T-cell (primary cell): ENCODE measurements at regions not wholly inside any gene's neighbourhood (a gene's known extent, or its start where the extent isn't known, plus 50 kb on each side); places are given as distances from the start of the nearest gene placed in this dataset.

Experiments
- ATAC-seq, 4 experiments: fragments of 200-7000 bp in 3 of 4; fragments of 150-1000 bp in 1 of 4; cut with Tn5 transposase; replicated peaks in 1 of 4; 1 replicate in 3 of 4; 2 replicates in 1 of 4; pipeline ENCODE4 v1.10.0; 2021; ENCODE audit warnings: moderate library complexity in 3 of 4, mild to moderate bottlenecking in 2 of 4, moderate number of reproducible peaks in 1 of 4
- CTCF ChIA-PET, 2 donors: fragments of 300-600 bp; sonication (Branson Sonifier 250); formaldehyde crosslinking; loops; one replicate each; lab custom pipeline; 2022; ENCODE audit warnings: antibody characterized with exemption in 2 of 2; lab: Charles Lee
- POLR2A ChIA-PET, 2 donors: fragments of 300-600 bp; sonication (Branson Sonifier 250); formaldehyde crosslinking; loops; one replicate each; lab custom pipeline; 2022; ENCODE audit warnings: antibody characterized with exemption in 2 of 2; lab: Charles Lee
- DNase-seq, 35 experiments: peaks; one replicate each; pipeline versions ENCODE4 v3.0.0 to v3.0.0-alpha.2; 2013 to 2023
- H3K27ac ChIP-seq: one replicate; pipeline ENCODE4 v1.5.1; 2013; ENCODE audit warnings: low read length
- H3K27me3 ChIP-seq, 2 experiments: replicated peaks in 1 of 2; 1 replicate in 1 of 2; 2 replicates in 1 of 2; pipeline versions ENCODE4 v1.6.1 to v1.7.0; 2013; ENCODE audit warnings: low read length in 1 of 2, mixed read lengths in 1 of 2; ENCODE audit not compliant: control insufficient read depth in 2 of 2, insufficient read depth in 2 of 2; ENCODE audit errors: extremely low read depth in 1 of 2
- H3K36me3 ChIP-seq, 2 donors: 1 replicate in 1 of 2; 2 replicates in 1 of 2; pipeline versions ENCODE4 v1.6.1 to v1.7.0; 2013; ENCODE audit warnings: low read length in 1 of 2; ENCODE audit not compliant: control insufficient read depth in 2 of 2, insufficient read depth in 1 of 2; ENCODE audit errors: extremely low read depth in 1 of 2
- H3K4me1 ChIP-seq, 2 experiments: 1 replicate in 1 of 2; 2 replicates in 1 of 2; pipeline versions ENCODE4 v1.6.1 to v1.7.0; 2013; ENCODE audit warnings: low read length in 2 of 2, mixed read lengths in 1 of 2; ENCODE audit not compliant: insufficient read depth in 2 of 2, control insufficient read depth in 1 of 2; ENCODE audit errors: extremely low read depth in 1 of 2
- H3K4me3 ChIP-seq, 2 donors: 1 replicate in 1 of 2; 2 replicates in 1 of 2; pipeline versions ENCODE4 v1.5.1 to v1.7.0; 2013; ENCODE audit warnings: mild to moderate bottlenecking in 2 of 2, low read length in 1 of 2, moderate library complexity in 1 of 2; ENCODE audit not compliant: control insufficient read depth in 1 of 2; ENCODE audit errors: extremely low read depth in 1 of 2
- H3K9me3 ChIP-seq: 2 replicates; pipeline ENCODE4 v1.7.0; 2013
- H3K27ac Mint-ChIP-seq, 2 donors: one replicate each; pipeline ENCODE4 v1.8.0; 2020 to 2021; ENCODE audit warnings: mild to moderate bottlenecking in 2 of 2, mixed read lengths in 2 of 2
- H3K27me3 Mint-ChIP-seq, 2 donors: one replicate each; pipeline ENCODE4 v1.8.0; 2021 to 2022; ENCODE audit warnings: mixed read lengths in 2 of 2
- H3K36me3 Mint-ChIP-seq: one replicate; pipeline ENCODE4 v1.8.0; 2021; ENCODE audit warnings: mixed read lengths
- H3K4me1 Mint-ChIP-seq, 3 donors: one replicate each; pipeline ENCODE4 v1.8.0; 2020 to 2022; ENCODE audit warnings: mixed read lengths in 3 of 3, mild to moderate bottlenecking in 1 of 3
- H3K4me3 Mint-ChIP-seq, 3 donors: one replicate each; pipeline ENCODE4 v1.8.0; 2020 to 2022; ENCODE audit warnings: mild to moderate bottlenecking in 3 of 3, mixed read lengths in 3 of 3, moderate library complexity in 3 of 3
- H3K9me3 Mint-ChIP-seq, 3 donors: one replicate each; pipeline ENCODE4 v1.8.0; 2020 to 2022; ENCODE audit warnings: mixed read lengths in 3 of 3
- WGBS: methylation state at CpG from one replicate; pipeline ENCODE4 v1.1.5; 2013; ENCODE audit warnings: missing lambda C conversion rate; ENCODE audit not compliant: insufficient coverage; 5-methylcytosine and 5-hydroxymethylcytosine counted together

DNA sequence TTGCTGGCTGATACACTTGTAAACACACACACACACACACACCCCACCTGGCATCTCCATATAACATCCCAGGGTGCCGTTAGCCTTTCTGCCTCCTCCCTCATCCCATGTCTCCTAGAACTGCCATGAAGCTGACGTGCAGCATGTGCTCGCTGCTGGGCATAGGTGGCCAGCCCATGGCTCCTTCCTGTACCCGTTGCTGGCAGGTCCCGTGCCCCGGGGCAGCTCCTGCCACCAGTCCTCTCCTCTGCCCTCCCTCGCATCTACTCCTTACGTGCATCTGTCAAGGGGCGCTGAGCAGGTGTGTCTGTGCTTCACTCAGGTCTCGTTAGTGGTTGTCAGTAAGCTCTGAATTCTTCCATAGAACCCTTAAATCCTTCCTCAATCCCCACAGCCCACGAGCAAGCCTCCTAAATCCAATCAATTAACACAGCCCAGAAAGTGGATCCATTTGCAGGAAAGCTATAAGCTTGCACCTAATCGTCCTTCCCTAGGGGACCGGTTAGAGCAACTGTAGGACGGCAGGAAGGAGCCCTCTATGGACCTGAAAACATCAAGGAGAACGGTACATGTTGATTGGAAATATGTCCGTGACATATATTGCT, 218.1 kb upstream of the FOXF1 start:
- 71% methylated on average over 15 of the region's 16 CpGs for WGBS
- DNase-seq = no peak
- Mint-ChIP-seq H3K9me3 (no peaks in the 10 kb centered on the region), H3K27me3 (peaks cover 77 to 80% of the 10 kb centered on the region in 2 donors), H3K27ac (no peak overlapping the region), H3K4me3 (no peak overlapping the region), H3K4me1 (peaks cover 0 to 6% (median 0%) of the 10 kb centered on the region in 3 donors), H3K36me3 (no peaks in the 10 kb centered on the region)
- no peaks in the 10 kb centered on the region for H3K36me3 ChIP-seq
- peaks cover 20 to 75% of the 10 kb centered on the region in 2 experiments for H3K27me3 ChIP-seq
- H3K4me3 ChIP-seq = no peak overlapping the region
- CTCF ChIA-PET = no interaction called here
- POLR2A ChIA-PET = no interaction called here
- H3K9me3 ChIP-seq = no peaks in the 10 kb centered on the region
- no peaks in the 10 kb centered on the region for H3K4me1 ChIP-seq
- ATAC-seq = no peak
- no peak overlapping the region for H3K27ac ChIP-seq

DNA sequence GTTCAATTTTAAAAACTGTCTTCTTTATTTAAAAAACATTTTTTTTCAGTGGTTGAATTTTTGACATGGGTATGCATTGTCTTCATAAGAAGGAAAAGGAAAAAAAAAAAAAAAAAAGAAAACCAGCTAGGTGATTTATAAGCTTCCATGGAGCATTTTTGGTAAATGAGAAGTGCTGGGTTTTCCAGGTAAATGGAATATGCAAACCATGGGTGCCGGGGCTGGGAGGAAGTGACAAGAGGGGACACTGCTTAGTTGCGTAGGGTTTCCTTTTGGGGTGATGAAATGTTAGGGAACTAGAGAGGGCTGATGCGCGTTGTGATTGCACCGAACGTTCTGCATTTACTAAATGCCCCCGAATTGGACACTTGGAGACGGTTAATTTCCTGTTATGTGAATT, 217.4 kb upstream of the FOXF1 start:
- no peaks in the 10 kb centered on the region for H3K36me3 ChIP-seq
- H3K4me1 ChIP-seq = no peaks in the 10 kb centered on the region
- H3K4me1 Mint-ChIP-seq = peaks cover 0 to 6% (median 0%) of the 10 kb centered on the region in 3 donors
- H3K27me3 Mint-ChIP-seq = peaks cover 78 to 79% of the 10 kb centered on the region in 2 donors
- no peaks in the 10 kb centered on the region for H3K36me3 Mint-ChIP-seq
- no peaks in the 10 kb centered on the region for H3K9me3 Mint-ChIP-seq
- H3K27me3 ChIP-seq = peaks cover 20 to 76% of the 10 kb centered on the region in 2 experiments
- ATAC-seq (no peak), DNase-seq (no peak)
- WGBS = 67% methylated on average over 2 of the region's 8 CpGs
- H3K4me3 ChIP-seq = no peak overlapping the region
- no peaks in the 10 kb centered on the region for H3K9me3 ChIP-seq
- no peak overlapping the region for H3K4me3 Mint-ChIP-seq
- H3K27ac Mint-ChIP-seq = no peak overlapping the region
- ChIA-PET POLR2A (no interaction called here), CTCF (no interaction called here)
- H3K27ac ChIP-seq = no peak overlapping the region

- Mint-ChIP-seq H3K4me1 (peaks cover 0 to 5% (median 0%) of the 10 kb centered on the region in 3 donors), H3K27me3 (peaks cover 78% of the 10 kb centered on the region in 2 donors), H3K36me3 (no peaks in the 10 kb centered on the region), H3K9me3 (no peaks in the 10 kb centered on the region), H3K27ac (no peak overlapping the region), H3K4me3 (no peak overlapping the region)
- H3K4me3 ChIP-seq = no peak overlapping the region
- WGBS = 83% methylated on average over 12 of the region's 16 CpGs
- H3K27me3 ChIP-seq = peaks cover 20 to 75% of the 10 kb centered on the region in 2 experiments
- no peaks in the 10 kb centered on the region for H3K36me3 ChIP-seq
- no peak overlapping the region for H3K27ac ChIP-seq
- CTCF ChIA-PET = no interaction called here
- POLR2A ChIA-PET = no interaction called here
- H3K9me3 ChIP-seq = no peaks in the 10 kb centered on the region
- ATAC-seq = no peak
- no peak for DNase-seq
- no peaks in the 10 kb centered on the region for H3K4me1 ChIP-seq
Measured at GRCh38 chr16:86293906-86294305, 216.4 kb upstream of the FOXF1 start.

DNA sequence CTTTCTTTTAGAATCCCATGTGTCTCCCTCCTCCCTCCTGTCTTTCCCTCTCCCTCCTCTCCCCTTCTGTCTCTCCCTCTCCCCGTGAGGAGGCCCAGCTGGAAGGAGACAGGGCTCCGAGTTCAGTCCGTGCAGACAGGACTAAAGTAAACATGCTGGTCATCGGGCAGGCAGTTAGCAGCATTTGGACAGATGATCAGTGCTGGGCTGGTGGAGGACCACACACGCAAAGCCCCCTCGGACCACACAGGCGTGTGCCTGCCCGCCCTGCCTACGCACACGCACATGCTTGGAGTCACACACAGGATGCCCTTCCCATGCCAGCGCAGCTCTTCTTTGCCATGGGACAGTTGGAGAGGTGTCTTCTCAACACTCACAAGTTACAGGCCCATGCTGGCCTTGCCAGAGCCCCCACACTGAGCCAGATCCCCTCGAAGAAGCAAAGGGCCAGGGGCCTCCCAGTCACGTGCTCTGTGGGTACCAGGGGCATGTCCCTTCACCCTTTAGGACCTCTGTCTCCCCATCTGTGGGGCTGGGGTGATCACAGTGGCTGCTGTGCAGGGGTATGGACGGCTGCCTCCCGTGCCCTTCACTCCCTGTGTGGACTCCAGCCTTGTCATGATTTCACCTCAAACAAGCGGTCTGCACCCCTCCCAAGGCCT, 215.7 kb upstream of the FOXF1 start:
- ChIA-PET CTCF (no interaction called here), POLR2A (no interaction called here)
- ATAC-seq (no peak), DNase-seq (no peak)
- peaks cover 15 to 75% of the 10 kb centered on the region in 2 experiments for H3K27me3 ChIP-seq
- Mint-ChIP-seq H3K9me3 (no peaks in the 10 kb centered on the region), H3K27ac (no peak overlapping the region), H3K4me1 (no peaks in the 10 kb centered on the region), H3K27me3 (peaks cover 75 to 76% of the 10 kb centered on the region in 2 donors), H3K36me3 (no peaks in the 10 kb centered on the region), H3K4me3 (no peak overlapping the region)
- 63% methylated on average over 10 of the region's 16 CpGs for WGBS
- no peak overlapping the region for H3K4me3 ChIP-seq
- no peak overlapping the region for H3K27ac ChIP-seq
- H3K36me3 ChIP-seq = no peaks in the 10 kb centered on the region
- no peaks in the 10 kb centered on the region for H3K9me3 ChIP-seq
- no peaks in the 10 kb centered on the region for H3K4me1 ChIP-seq

- Mint-ChIP-seq H3K9me3 (no peaks in the 10 kb centered on the region), H3K4me3 (no peak overlapping the region), H3K36me3 (no peaks in the 10 kb centered on the region), H3K4me1 (peaks cover 0 to 4% (median 0%) of the 10 kb centered on the region in 3 donors), H3K27me3 (peaks cover 72% of the 10 kb centered on the region in 2 donors), H3K27ac (no peak overlapping the region)
- DNase-seq = no peak
- WGBS = 15% methylated on average over 4 of the region's 10 CpGs
- CTCF ChIA-PET = no interaction called here
- Histone ChIP-seq H3K27me3 (peaks cover 9 to 79% of the 10 kb centered on the region in 2 experiments), H3K36me3 (no peaks in the 10 kb centered on the region), H3K9me3 (no peaks in the 10 kb centered on the region), H3K4me3 (no peak overlapping the region), H3K4me1 (no peaks in the 10 kb centered on the region), H3K27ac (no peak overlapping the region)
- ATAC-seq = no peak
- POLR2A ChIA-PET = no interaction called here
Measured at GRCh38 chr16:86296256-86296655, 214.1 kb upstream of the FOXF1 start.

DNA sequence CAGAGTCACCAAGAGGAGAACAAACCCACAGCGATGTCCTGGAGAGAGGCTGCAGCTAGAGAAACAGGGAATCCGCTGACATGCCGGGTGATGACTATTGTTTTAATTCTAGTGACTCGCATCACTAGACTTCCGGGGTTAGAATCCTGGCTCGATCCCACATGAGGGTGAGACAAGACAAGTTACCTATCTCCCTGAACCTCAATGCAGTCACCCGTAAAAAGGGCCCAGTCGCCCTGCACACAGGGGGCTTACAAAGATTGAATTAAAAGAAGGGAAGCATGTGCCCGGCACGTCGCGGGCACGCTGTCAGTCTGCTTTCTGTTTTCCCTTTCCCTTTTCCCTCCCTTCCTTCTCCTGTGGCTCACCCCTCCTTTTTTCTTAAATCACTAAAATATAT, 212.9 kb upstream of the FOXF1 start:
- no peaks in the 10 kb centered on the region for H3K9me3 ChIP-seq
- H3K36me3 ChIP-seq = no peaks in the 10 kb centered on the region
- H3K4me1 ChIP-seq = no peaks in the 10 kb centered on the region
- Mint-ChIP-seq H3K27me3 (peaks cover 72 to 74% of the 10 kb centered on the region in 2 donors), H3K4me1 (peaks cover 0 to 5% (median 0%) of the 10 kb centered on the region in 3 donors), H3K36me3 (no peaks in the 10 kb centered on the region), H3K9me3 (no peaks in the 10 kb centered on the region), H3K27ac (no peak overlapping the region), H3K4me3 (peak overlapping the region in 1 of 3 donors; percentile 24)
- H3K27me3 ChIP-seq = peaks cover 13 to 71% of the 10 kb centered on the region in 2 experiments
- no peak overlapping the region for H3K27ac ChIP-seq
- H3K4me3 ChIP-seq = no peak overlapping the region
- ATAC-seq = no peak
- CTCF ChIA-PET = no interaction called here
- 38% methylated on average over 3 of the region's 13 CpGs for WGBS
- POLR2A ChIA-PET = no interaction called here
- DNase-seq = no peak
